ENCODE measurements at regions not wholly inside any gene's neighbourhood (a gene's known extent, or its start where the extent isn't known, plus 50 kb on each side); places are given as distances from the start of the nearest gene placed in this dataset.

GRCh38 chr9:129400971-129401622 is 219.8 kb downstream of the C9orf50 start:
- no peaks in the 10 kb centered on the region for H3K9me3 Mint-ChIP-seq
- H3K36me3 Mint-ChIP-seq (ENCODE audit: low read depth): no peaks in the 10 kb centered on the region
- no peaks in the 10 kb centered on the region for H3K4me1 Mint-ChIP-seq (ENCODE audit: low read depth)
- no peak overlapping the region for H3K4me3 Mint-ChIP-seq
- H3K27ac Mint-ChIP-seq: no peak overlapping the region
- no peaks in the 10 kb centered on the region for H3K27me3 Mint-ChIP-seq

GRCh38 chr9:129400001-129400970 is 220.6 kb downstream of the C9orf50 start:
- Mint-ChIP-seq H3K27ac (no peak overlapping the region), H3K36me3 (ENCODE audit: low read depth) (no peaks in the 10 kb centered on the region), H3K4me3 (no peak overlapping the region), H3K27me3 (no peaks in the 10 kb centered on the region), H3K4me1 (ENCODE audit: low read depth) (no peaks in the 10 kb centered on the region), H3K9me3 (no peaks in the 10 kb centered on the region)

- no peak overlapping the region for H3K4me3 Mint-ChIP-seq
- H3K4me1 Mint-ChIP-seq (ENCODE audit: low read depth): no peaks in the 10 kb centered on the region
- no peaks in the 10 kb centered on the region for H3K27me3 Mint-ChIP-seq
- H3K36me3 Mint-ChIP-seq (ENCODE audit: low read depth): no peaks in the 10 kb centered on the region
- no peaks in the 10 kb centered on the region for H3K9me3 Mint-ChIP-seq
- H3K27ac Mint-ChIP-seq: no peak overlapping the region
These were observed 221.3 kb downstream of the C9orf50 start for GRCh38 chr9:129399634-129399990.

GRCh38 chr9:129398961-129399633 is 221.0 kb upstream of the IER5L start:
- H3K9me3 Mint-ChIP-seq: no peaks in the 10 kb centered on the region
- H3K4me1 Mint-ChIP-seq (ENCODE audit: low read depth): no peaks in the 10 kb centered on the region
- H3K36me3 Mint-ChIP-seq (ENCODE audit: low read depth): no peaks in the 10 kb centered on the region
- H3K4me3 Mint-ChIP-seq: no peak overlapping the region
- H3K27ac Mint-ChIP-seq: no peak overlapping the region
- H3K27me3 Mint-ChIP-seq: no peaks in the 10 kb centered on the region

GRCh38 chr9:129398101-129398960 is 220.3 kb upstream of the IER5L start:
- no peaks in the 10 kb centered on the region for H3K4me1 Mint-ChIP-seq (ENCODE audit: low read depth)
- H3K9me3 Mint-ChIP-seq: no peaks in the 10 kb centered on the region
- H3K36me3 Mint-ChIP-seq (ENCODE audit: low read depth): no peaks in the 10 kb centered on the region
- no peak overlapping the region for H3K4me3 Mint-ChIP-seq
- no peak overlapping the region for H3K27ac Mint-ChIP-seq
- no peaks in the 10 kb centered on the region for H3K27me3 Mint-ChIP-seq

GRCh38 chr9:129397335-129397734 is 219.3 kb upstream of the IER5L start:
- Mint-ChIP-seq H3K4me1 (ENCODE audit: low read depth) (no peaks in the 10 kb centered on the region), H3K4me3 (no peak overlapping the region), H3K9me3 (no peaks in the 10 kb centered on the region), H3K27ac (no peak overlapping the region), H3K27me3 (no peaks in the 10 kb centered on the region), H3K36me3 (ENCODE audit: low read depth) (no peaks in the 10 kb centered on the region)

- H3K9me3 Mint-ChIP-seq: no peaks in the 10 kb centered on the region
- H3K27ac Mint-ChIP-seq: no peak overlapping the region
- H3K4me3 Mint-ChIP-seq: no peak overlapping the region
- no peaks in the 10 kb centered on the region for H3K4me1 Mint-ChIP-seq (ENCODE audit: low read depth)
- no peaks in the 10 kb centered on the region for H3K27me3 Mint-ChIP-seq
- H3K36me3 Mint-ChIP-seq (ENCODE audit: low read depth): no peaks in the 10 kb centered on the region
These were observed 218.3 kb upstream of the IER5L start for GRCh38 chr9:129396365-129396708.

- no peaks in the 10 kb centered on the region for H3K9me3 Mint-ChIP-seq
- no peak overlapping the region for H3K27ac Mint-ChIP-seq
- H3K4me1 Mint-ChIP-seq (ENCODE audit: low read depth): no peaks in the 10 kb centered on the region
- H3K36me3 Mint-ChIP-seq (ENCODE audit: low read depth): no peaks in the 10 kb centered on the region
- no peak overlapping the region for H3K4me3 Mint-ChIP-seq
- no peaks in the 10 kb centered on the region for H3K27me3 Mint-ChIP-seq
These were observed 217.7 kb upstream of the IER5L start for GRCh38 chr9:129395633-129396364.

- H3K4me1 Mint-ChIP-seq (ENCODE audit: low read depth): no peaks in the 10 kb centered on the region
- H3K36me3 Mint-ChIP-seq (ENCODE audit: low read depth): no peaks in the 10 kb centered on the region
- H3K27ac Mint-ChIP-seq: no peak overlapping the region
- H3K9me3 Mint-ChIP-seq: no peaks in the 10 kb centered on the region
- no peak overlapping the region for H3K4me3 Mint-ChIP-seq
- no peaks in the 10 kb centered on the region for H3K27me3 Mint-ChIP-seq
These were observed 216.8 kb upstream of the IER5L start for GRCh38 chr9:129394886-129395279.

- Mint-ChIP-seq H3K36me3 (ENCODE audit: low read depth) (no peaks in the 10 kb centered on the region), H3K27me3 (no peaks in the 10 kb centered on the region), H3K4me1 (ENCODE audit: low read depth) (no peaks in the 10 kb centered on the region), H3K9me3 (no peaks in the 10 kb centered on the region), H3K27ac (no peak overlapping the region), H3K4me3 (no peak overlapping the region)
These were observed 216.2 kb upstream of the IER5L start for GRCh38 chr9:129394061-129394885.

- no peaks in the 10 kb centered on the region for H3K36me3 Mint-ChIP-seq (ENCODE audit: low read depth)
- no peak overlapping the region for H3K27ac Mint-ChIP-seq
These were observed 215.0 kb upstream of the IER5L start for GRCh38 chr9:129393064-129393463.

GRCh38 chr9:129392093-129392541 is 214.1 kb upstream of the IER5L start:
- Mint-ChIP-seq H3K4me1 (ENCODE audit: low read depth) (no peaks in the 10 kb centered on the region), H3K9me3 (no peaks in the 10 kb centered on the region), H3K36me3 (ENCODE audit: low read depth) (no peaks in the 10 kb centered on the region), H3K27me3 (no peaks in the 10 kb centered on the region), H3K27ac (no peak overlapping the region), H3K4me3 (no peak overlapping the region)

More at GRCh38 chr9:129393064-129393463, 215.0 kb upstream of the IER5L start:
- Mint-ChIP-seq H3K4me1 (ENCODE audit: low read depth) (no peaks in the 10 kb centered on the region), H3K27me3 (no peaks in the 10 kb centered on the region), H3K4me3 (no peak overlapping the region), H3K9me3 (no peaks in the 10 kb centered on the region)

GRCh38 chr9:129391221-129391661 is 213.2 kb upstream of the IER5L start:
- Mint-ChIP-seq H3K9me3 (no peaks in the 10 kb centered on the region), H3K27me3 (no peaks in the 10 kb centered on the region), H3K36me3 (ENCODE audit: low read depth) (no peaks in the 10 kb centered on the region), H3K4me3 (no peak overlapping the region), H3K27ac (no peak overlapping the region), H3K4me1 (ENCODE audit: low read depth) (no peaks in the 10 kb centered on the region)

Measured in stimulated activated naive CD8-positive, alpha-beta T cell treated with anti-CD3 and anti-CD28 coated beads, Interleukin-15, Interleukin-2, amounts not matched to agents 100 ng/mL and 50 ng/mL, for 24 hours (primary cell).